ENCODE measurements at regions not wholly inside any gene's neighbourhood (a gene's known extent, or its start where the extent isn't known, plus 50 kb on each side); places are given as distances from the start of the nearest gene placed in this dataset.

DNA sequence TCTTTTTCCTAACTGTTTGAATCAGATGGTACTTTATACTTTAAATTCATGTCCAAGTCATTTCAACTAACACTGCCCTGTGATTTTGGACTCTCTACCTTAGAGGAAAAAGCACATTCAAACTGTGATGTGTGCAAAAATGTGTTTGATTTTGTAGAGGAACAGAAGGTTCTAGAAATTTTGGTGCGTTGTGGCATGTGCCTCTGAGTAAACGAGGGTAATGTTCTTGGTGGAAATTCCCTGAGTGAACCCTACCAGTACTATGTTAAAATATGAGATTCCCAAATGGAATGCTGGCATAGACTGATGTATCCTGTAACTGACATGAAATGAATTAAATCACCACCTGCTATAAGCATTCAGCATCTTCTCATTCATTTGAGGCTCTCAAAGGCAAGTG is 901.9 kb upstream of the KLHL29 start:
- Histone ChIP-seq H3F3A (ENCODE audit: low read depth) (peaks cover 12% of the 10 kb centered on the region), H4K20me1 (ENCODE audit: low read depth) (no peaks in the 10 kb centered on the region), H3K27me3 (no peaks in the 10 kb centered on the region), H3K4me2 (no peak overlapping the region), H3K36me3 (no peaks in the 10 kb centered on the region), H3K9ac (no peak overlapping the region), H3K79me2 (ENCODE audit: low read depth) (no peaks in the 10 kb centered on the region), H3K9me3 (ENCODE audit: low read depth) (no peaks in the 10 kb centered on the region), H3K4me3 (no peak overlapping the region), H3K27ac (no peak overlapping the region), H2AFZ (replicated peaks) (no peak overlapping the region), H3K4me1 (peaks cover 49% of the 10 kb centered on the region)
- H3K27me3 Mint-ChIP-seq (ENCODE audit: insufficient read depth, low read depth), result no peaks in the 10 kb centered on the region
- TF ChIP-seq EZH2 (IDR thresholded peaks at IDR 0.05), result no peak
- no peak for TF ChIP-seq EZH2phosphoT487 (IDR thresholded peaks at IDR 0.05)
- TF ChIP-seq, protein P1, sequence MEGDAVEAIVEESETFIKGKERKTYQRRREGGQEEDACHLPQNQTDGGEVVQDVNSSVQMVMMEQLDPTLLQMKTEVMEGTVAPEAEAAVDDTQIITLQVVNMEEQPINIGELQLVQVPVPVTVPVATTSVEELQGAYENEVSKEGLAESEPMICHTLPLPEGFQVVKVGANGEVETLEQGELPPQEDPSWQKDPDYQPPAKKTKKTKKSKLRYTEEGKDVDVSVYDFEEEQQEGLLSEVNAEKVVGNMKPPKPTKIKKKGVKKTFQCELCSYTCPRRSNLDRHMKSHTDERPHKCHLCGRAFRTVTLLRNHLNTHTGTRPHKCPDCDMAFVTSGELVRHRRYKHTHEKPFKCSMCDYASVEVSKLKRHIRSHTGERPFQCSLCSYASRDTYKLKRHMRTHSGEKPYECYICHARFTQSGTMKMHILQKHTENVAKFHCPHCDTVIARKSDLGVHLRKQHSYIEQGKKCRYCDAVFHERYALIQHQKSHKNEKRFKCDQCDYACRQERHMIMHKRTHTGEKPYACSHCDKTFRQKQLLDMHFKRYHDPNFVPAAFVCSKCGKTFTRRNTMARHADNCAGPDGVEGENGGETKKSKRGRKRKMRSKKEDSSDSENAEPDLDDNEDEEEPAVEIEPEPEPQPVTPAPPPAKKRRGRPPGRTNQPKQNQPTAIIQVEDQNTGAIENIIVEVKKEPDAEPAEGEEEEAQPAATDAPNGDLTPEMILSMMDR (IDR thresholded peaks at IDR 0.05), result no peak
- H3K9me3 Mint-ChIP-seq, result no peaks in the 10 kb centered on the region
- peaks cover 34% of the 10 kb centered on the region for H3K4me1 Mint-ChIP-seq
- no peak overlapping the region for H3K4me3 Mint-ChIP-seq
- H3K36me3 Mint-ChIP-seq, result no peaks in the 10 kb centered on the region
- no peak overlapping the region for H3K27ac Mint-ChIP-seq
- DNase-seq (ENCODE audit: low spot score), result no peak

DNA sequence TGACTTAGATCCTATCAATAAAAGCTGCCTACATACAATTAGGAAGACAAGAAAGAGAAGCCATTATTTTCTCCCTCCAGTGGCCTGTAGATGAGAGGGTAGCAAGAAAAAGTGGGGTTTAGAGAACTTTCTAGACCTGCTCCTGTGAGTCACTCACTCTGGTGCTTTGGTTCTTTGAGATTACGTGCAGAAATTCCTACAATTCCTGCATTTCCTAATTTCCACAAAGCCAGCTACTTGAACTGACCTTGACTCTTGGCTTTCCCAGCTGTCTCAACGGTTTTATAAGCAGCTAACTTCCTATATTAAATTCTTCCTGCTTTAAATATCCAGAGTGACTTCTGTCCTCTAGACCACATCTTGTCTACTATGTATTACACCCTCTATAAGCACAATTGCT is 899.5 kb upstream of the KLHL29 start:
- H3K4me1 Mint-ChIP-seq, result peaks cover 29% of the 10 kb centered on the region
- no peak overlapping the region for H3K27ac Mint-ChIP-seq
- Histone ChIP-seq H3K79me2 (ENCODE audit: low read depth) (no peaks in the 10 kb centered on the region), H3K9me3 (ENCODE audit: low read depth) (no peaks in the 10 kb centered on the region), H2AFZ (replicated peaks) (no peak overlapping the region), H3K9ac (no peak overlapping the region), H3K4me1 (peaks cover 44% of the 10 kb centered on the region), H3F3A (ENCODE audit: low read depth) (peaks cover 15% of the 10 kb centered on the region), H3K4me2 (no peak overlapping the region), H3K4me3 (no peak overlapping the region), H3K27me3 (no peaks in the 10 kb centered on the region), H3K27ac (no peak overlapping the region), H4K20me1 (ENCODE audit: low read depth) (no peaks in the 10 kb centered on the region), H3K36me3 (no peaks in the 10 kb centered on the region)
- H3K36me3 Mint-ChIP-seq, result peaks cover 3% of the 10 kb centered on the region
- H3K9me3 Mint-ChIP-seq, result peaks cover 11% of the 10 kb centered on the region
- no peak for DNase-seq (ENCODE audit: low spot score)
- H3K27me3 Mint-ChIP-seq (ENCODE audit: insufficient read depth, low read depth), result no peaks in the 10 kb centered on the region
- TF ChIP-seq EZH2 (IDR thresholded peaks at IDR 0.05), result no peak
- no peak for TF ChIP-seq EZH2phosphoT487 (IDR thresholded peaks at IDR 0.05)
- TF ChIP-seq, protein P1 (IDR thresholded peaks at IDR 0.05), result no peak
- H3K4me3 Mint-ChIP-seq, result no peak overlapping the region

DNA sequence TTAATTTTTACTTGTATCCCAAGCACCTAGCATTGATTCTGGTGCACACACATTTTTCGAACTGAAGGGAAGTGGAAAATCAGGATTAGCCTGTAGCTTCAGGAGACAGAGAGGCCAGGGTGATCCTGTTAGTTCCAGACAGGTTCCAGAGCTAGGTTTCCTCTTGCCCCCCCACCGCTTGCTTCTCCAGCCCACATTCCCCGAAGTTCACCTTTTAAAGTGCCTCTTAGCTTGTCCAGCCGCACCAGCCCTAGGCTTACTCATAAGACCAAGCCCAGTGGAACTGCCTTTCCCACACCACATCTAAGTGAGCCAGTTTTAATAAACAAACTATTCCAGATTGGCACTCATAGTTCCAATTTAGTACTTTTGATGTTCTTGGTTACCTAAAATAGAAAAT is 898.6 kb upstream of the KLHL29 start:
- H3K36me3 ChIP-seq, result no peaks in the 10 kb centered on the region
- no peak overlapping the region for H3K9ac ChIP-seq
- no peaks in the 10 kb centered on the region for H4K20me1 ChIP-seq (ENCODE audit: low read depth)
- TF ChIP-seq, protein P1 (IDR thresholded peaks at IDR 0.05), result no peak
- TF ChIP-seq EZH2phosphoT487 (IDR thresholded peaks at IDR 0.05) (no peak), EZH2 (IDR thresholded peaks at IDR 0.05) (no peak)
- Mint-ChIP-seq H3K4me3 (no peak overlapping the region), H3K9me3 (peaks cover 13% of the 10 kb centered on the region), H3K36me3 (peaks cover 3% of the 10 kb centered on the region), H3K27ac (no peak overlapping the region), H3K4me1 (peaks cover 21% of the 10 kb centered on the region), H3K27me3 (ENCODE audit: insufficient read depth, low read depth) (no peaks in the 10 kb centered on the region)
- H3K9me3 ChIP-seq (ENCODE audit: low read depth), result no peaks in the 10 kb centered on the region
- no peak overlapping the region for H3K27ac ChIP-seq
- H2AFZ ChIP-seq (replicated peaks), result no peak overlapping the region
- H3K4me2 ChIP-seq, result no peak overlapping the region
- peak; percentile 13 for DNase-seq (ENCODE audit: low spot score)
- H3K4me3 ChIP-seq, result no peak overlapping the region
- peaks cover 36% of the 10 kb centered on the region for H3K4me1 ChIP-seq
- H3F3A ChIP-seq (ENCODE audit: low read depth), result peaks cover 15% of the 10 kb centered on the region
- H3K27me3 ChIP-seq, result no peaks in the 10 kb centered on the region
- H3K79me2 ChIP-seq (ENCODE audit: low read depth), result no peaks in the 10 kb centered on the region
